ENCODE measurements at regions not wholly inside any gene's neighbourhood (a gene's known extent, or its start where the extent isn't known, plus 50 kb on each side); places are given as distances from the start of the nearest gene placed in this dataset.

DNA sequence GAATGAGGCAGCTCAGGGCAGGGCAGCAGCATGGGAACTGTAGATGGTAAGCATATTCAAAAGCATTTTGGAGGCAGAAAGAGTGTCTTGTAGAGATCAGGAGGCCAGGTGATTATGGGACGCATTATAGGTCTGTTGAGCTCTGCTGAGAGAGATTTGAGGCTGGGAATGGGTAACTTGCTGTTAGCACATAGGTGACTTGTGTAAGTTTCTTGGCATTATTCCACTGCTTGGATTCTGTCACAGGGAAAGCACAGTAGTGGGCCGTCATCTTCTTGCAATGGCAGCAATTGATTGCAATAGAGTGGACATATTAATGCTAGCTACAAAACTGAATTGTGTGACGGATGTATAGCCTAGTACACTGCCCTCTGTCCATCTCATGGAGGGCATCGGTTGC lies 434.3 kb upstream of the IGFBP3 start:
- TF ChIP-seq, protein P1, sequence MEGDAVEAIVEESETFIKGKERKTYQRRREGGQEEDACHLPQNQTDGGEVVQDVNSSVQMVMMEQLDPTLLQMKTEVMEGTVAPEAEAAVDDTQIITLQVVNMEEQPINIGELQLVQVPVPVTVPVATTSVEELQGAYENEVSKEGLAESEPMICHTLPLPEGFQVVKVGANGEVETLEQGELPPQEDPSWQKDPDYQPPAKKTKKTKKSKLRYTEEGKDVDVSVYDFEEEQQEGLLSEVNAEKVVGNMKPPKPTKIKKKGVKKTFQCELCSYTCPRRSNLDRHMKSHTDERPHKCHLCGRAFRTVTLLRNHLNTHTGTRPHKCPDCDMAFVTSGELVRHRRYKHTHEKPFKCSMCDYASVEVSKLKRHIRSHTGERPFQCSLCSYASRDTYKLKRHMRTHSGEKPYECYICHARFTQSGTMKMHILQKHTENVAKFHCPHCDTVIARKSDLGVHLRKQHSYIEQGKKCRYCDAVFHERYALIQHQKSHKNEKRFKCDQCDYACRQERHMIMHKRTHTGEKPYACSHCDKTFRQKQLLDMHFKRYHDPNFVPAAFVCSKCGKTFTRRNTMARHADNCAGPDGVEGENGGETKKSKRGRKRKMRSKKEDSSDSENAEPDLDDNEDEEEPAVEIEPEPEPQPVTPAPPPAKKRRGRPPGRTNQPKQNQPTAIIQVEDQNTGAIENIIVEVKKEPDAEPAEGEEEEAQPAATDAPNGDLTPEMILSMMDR (IDR thresholded peaks at IDR 0.05): no peak
- no peak for TF ChIP-seq POLR2A (IDR thresholded peaks at IDR 0.05)
